ENCODE measurements at regions not wholly inside any gene's neighbourhood (a gene's known extent, or its start where the extent isn't known, plus 50 kb on each side); places are given as distances from the start of the nearest gene placed in this dataset.

GRCh38 chr6:119647309-119647708, 297.7 kb upstream of the MAN1A1 start:
- no peak for TF ChIP-seq CTCF (conservative IDR thresholded peaks at IDR 0.05)
- TF ChIP-seq ZFX (IDR thresholded peaks at IDR 0.05) = no peak

All from C4-2B (cell line).